Stimulated activated CD8-positive, alpha-beta memory T cell treated with anti-CD3 and anti-CD28 coated beads, Interleukin-2, amount 100 ng/mL, for 1 hour (primary cell): ENCODE measurements at regions not wholly inside any gene's neighbourhood (a gene's known extent, or its start where the extent isn't known, plus 50 kb on each side); places are given as distances from the start of the nearest gene placed in this dataset.

ENCODE experiments used
- DNase-seq, 2 donors: peaks; one replicate each; pipeline ENCODE4 v3.0.0-alpha.2; 2020; ENCODE audit warnings: low read depth in 2 of 2

- no peak for DNase-seq
Observed at GRCh38 chr16:85473323-85473722, 139.8 kb upstream of the GSE1 start.

DNA sequence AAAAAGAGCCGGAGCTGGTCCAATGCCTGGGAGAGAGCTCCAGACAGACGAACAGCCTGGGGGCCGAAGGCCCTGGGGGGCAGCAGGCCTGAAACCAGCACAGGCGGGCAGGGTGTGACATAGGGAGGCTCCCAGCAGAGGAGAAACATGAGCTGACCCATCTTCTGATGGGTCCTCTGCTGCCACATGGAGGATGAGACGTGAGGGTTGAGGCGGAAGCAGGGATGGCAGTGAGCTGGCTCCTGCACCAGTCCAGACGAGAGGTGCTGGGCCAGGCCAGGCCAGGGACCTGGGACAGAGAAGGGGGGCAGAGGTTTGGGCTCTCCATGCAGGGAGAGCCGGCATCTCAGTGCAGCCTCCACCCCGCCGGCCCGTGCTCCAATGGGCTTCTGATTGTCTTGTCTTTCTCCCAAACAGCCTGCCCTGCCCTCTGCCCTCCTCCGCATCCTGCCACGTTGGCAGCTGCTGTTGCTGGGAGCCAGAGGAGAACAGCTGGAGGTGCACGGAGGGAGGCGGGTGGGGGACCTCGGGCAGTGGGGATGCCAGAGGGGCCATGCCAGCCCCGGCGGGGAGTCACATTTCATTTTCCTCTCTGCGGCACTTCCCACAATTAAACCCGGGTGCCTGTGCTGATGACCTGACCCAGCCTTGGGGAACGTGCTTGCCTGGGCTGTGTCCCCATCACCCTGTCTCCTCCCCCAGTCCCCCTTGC, 139.1 kb upstream of the GSE1 start:
- DNase-seq: no peak

DNA sequence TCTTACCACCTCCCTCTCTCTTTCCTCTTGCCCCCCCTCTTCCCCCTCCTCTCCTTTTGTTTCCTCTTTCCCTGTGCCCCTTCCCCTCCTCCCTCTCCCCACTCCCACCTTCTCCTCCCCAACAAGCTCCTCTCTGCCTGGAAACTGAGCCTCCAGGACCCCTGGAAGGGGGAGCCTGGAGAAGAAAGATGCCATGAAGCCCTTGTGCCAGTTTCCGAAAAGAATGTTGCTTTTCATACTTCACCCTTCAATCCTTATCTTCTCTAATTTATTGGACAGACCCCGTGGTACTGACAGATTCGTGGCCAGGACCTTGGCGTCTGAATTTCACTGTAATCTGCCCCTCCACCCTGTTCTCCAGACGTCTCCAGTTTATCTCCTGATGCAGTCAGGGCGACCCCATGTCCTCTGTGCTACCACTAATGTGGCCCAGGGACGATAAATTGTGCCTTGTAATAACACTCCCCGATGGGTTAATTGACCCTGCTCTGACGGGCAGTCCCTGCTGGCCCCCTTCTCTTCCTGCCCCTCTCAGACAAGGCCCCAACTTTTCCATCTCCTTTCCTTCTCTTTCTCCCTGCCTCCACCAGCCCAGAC, 138.4 kb upstream of the GSE1 start:
- no peak for DNase-seq

DNA sequence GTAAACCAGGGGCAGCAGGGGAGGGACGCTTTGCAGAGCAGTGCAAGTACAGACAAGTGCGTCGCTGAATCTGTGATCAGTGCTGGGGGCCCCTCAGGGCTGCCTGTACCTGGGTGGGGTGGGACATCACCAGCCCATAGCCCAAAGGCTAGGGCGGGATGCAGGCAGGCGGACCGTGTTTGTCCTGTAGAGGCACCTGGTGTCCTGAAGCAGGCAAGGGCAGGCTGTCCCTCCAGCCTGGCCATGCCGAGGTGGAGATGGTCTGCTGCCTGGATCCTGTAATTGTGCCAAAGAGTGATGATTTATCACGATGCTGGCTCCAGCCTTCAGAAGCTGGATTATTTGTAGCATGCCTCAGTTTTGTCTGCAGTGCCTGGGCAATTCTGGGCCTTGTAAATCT, 137.9 kb upstream of the GSE1 start:
- no peak for DNase-seq

DNA sequence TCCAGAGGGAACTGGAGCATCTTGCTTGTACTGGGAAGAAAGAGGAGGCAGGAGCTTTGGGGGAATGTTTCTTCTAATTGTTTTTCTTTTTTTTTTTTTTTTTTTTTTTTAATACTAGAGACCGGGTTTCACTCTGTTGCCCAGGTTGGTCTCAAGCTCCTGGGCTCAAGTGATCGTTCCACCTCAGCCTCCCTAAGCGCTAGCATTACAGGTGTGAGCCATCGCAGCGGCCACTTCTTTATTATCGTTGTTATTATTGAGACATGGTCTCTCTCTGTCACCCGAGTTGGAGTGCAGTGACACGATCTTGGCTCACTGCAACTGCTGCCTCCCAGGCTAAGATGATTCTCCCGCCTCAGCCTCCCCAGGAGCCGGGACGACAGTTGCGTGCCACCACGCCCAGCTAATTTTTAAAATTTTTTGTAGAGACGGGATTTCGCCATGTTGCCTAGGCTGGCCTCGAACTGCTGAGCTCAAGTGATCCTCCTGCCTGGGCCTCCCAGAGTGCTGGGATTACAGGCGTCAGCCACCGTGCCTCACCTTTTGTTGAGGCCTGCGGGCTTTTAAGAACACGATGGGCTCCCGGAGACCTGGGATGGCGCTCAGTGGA, 137.3 kb upstream of the GSE1 start:
- DNase-seq: no peak

DNA sequence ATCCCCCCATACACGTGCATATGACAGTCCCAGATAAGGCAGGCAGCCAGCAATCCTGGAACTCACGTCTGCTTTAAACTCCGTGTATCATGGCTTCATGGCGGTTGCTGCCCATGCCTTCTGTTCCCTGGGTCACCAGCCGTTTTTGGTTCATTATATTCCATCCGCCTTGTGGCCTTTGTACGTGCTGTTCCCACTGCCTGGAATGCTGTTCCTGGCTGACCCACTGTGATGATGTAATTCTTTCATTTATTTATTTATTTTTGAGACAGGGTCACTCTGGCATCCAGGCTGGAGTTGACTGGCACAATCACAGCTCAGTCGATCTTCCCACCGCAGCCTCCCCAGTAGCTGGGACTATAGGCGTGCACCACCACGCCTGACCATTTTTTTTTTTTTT, 136.7 kb upstream of the GSE1 start:
- DNase-seq: no peak

DNA sequence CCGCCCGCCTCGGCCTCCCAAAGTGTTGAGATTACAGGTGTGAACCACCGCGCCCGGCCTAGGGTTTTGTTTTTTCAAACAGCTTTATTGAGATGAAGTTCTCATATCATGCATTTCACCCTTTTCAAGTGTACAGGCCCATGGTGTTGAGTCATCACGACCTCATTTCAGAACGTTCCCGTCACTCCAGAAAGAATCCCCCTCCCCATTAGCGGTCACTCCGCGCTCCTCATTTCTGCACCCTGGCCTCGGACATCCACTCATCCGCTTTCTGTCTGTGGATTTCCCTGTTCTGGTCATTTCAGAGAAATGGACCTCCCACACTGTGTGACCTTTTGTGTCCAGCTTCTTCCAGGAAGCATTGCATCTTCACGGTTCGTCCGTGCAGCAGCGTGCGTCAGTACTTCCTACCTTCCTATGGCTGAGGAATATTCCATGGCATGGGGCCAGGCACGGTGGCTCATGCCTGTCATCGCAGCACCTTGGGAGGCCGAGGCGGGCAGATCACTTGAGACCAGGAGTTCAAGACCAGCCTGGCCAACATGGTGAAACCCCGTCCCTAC, 135.2 kb upstream of the GSE1 start:
- no peak for DNase-seq

DNA sequence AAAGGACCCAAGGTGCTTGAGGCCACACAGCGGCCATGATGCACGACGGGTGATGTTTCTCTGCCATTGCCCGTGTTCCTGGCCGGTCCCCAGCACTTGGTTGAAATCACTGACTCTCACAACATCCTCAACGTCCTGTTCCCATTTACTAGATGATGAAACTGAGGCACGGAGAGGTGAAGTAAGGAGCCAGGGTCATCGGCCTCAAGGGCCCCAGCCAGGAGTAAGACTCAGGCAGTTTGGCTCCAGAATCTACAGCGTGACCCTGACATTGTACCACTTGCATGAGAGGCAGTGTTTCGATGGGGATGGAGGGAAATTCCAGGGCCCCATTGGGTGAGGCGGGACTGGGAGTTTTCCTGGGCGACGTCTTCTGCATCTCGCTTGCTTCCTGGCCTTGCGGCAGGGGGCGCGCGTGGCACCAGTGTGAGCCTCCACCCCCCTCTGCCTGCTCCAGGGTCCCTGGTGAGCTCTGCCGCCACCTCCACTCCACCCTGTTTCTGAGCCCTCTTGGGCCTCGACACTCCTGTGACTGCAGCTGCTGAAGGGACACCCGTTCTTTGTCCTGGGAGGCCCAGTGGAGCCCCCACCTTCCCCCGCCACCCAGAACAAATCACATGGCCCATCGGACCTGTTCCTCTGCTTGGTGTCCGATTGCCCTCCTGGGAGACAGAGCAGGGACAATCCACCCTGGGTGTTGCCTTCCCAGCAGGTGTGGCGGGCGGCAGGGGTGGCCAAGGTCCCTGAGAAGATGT, 133.0 kb upstream of the GSE1 start:
- DNase-seq: no peak

GRCh38 chr16:85480727-85481101, 132.4 kb upstream of the GSE1 start:
- DNase-seq: no peak

DNA sequence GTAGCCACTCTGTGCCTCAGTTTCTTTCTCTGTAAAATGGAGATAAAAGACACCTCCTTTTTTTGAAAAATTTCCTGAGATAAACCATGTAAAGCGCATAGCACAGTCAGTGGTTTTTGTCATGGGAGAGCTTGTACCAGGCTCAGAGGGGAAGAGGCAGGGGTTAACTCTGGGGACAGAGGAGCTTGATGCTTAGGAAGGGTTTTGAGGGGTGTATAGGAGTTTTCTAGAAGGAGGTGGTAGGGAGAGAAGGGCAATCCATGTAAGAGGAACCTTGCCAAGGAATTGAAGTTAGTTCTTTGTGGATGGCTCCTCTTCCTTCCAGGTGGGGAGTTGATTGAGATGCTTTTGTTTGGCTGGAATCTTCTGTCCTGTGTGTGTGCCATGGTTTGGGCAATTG, 131.9 kb upstream of the GSE1 start:
- no peak for DNase-seq

DNA sequence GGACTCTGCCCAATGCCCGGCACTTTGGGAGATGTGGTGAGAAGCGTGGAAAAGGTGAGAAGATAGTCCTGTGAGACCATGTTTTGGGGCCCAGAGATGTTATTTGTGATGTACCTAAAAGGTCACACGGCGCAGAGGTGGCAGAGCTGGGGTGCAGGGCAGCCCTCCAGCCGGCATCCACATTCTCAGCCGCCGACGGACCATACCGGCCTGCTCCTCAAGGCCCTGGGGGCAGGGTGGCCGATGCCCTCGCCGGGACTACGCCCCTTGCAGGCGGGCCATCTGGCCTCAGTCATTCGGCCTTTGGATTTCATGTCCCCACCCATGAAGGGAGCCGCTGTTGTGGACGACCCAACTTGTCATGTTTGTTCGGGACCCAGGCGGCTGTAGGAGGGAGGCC, 131.4 kb upstream of the GSE1 start:
- no peak for DNase-seq

DNA sequence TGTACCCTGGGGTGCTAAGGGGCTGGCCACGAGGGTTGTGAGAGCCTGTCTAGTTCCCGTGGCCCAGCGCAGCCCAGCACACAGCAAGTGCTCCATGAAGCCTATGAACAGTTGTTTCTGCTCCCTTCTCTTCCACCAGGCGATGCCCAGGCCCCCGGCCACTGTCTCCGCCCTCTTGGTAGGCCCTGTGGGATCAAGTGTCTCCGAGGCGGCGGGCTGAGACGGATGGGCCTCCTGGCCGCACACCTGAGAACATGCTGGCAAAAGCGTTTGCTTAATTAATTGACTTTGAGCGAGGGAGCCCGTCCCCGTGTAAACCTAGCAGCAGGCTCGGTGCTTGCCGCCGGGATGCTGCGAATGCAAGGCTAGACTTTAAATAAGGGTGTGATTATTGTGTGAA, 129.7 kb upstream of the GSE1 start:
- no peak for DNase-seq

DNA sequence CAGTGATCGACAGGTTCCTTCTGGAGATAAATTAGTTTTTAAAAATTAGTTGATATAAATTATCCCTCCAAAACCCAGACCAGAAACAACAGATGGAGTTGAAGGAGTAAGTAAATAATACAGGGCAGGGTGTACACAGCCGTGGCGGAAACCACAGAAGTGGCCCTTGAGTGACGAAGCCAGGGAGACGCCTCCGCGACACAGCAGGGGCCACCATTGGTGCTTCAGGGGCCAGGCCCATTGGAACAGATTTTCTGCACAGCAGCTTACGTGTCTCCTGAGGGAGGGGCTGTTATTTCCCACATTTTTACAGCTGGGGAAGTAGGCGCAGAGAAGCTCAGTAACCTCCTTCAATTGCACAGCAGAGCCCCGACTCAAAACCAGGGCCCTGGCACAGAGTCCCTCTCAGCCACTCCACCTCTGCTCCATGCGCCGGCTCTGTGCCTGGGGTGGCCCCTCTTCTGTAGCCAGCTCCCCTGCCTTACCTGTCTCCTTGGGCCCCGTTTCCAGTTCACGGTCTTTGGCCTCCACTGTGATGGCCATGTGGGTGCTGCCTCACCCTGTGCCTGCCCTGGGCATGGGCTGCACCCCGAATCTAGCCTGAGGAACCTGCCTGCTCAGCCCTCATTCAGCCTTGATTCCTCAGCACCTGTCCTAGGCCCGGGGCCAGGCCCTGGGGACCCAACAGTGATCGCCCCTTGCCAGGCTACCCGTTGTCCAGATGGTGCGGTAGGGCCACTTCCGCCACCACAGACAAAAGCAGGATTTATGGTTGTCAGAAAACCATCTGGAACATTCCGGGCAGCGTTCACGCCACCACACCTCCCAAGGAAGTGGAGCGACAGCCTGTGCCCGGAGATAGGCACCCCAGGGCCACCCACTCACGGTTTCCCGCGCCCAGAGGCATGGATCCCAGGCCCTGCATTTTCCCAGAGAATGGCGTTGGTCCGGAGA, 128.5 kb upstream of the GSE1 start:
- DNase-seq: no peak

DNA sequence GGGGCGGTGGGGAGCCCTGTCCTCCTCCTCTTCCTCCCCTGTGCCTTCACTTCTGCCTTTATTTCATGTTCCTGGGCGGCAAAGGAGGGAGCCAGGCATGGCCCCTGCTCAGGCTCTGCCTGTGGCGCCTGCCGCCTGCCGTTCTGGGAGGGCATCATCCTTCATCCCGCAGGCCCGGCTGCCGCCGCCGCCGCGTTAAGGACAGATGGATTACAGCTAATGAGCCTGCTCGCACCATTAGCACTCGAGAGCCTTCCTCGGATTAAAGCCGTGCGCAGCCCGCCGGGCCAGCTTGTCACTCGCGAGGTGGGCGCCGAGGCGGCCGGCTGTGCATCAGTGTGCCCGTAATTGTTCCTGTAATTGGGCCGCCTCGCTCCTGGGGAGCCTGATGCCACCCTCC, 127.7 kb upstream of the GSE1 start:
- no peak for DNase-seq

- DNase-seq: no peak
Observed at GRCh38 chr16:85486256-85486915, 126.7 kb upstream of the GSE1 start.

DNA sequence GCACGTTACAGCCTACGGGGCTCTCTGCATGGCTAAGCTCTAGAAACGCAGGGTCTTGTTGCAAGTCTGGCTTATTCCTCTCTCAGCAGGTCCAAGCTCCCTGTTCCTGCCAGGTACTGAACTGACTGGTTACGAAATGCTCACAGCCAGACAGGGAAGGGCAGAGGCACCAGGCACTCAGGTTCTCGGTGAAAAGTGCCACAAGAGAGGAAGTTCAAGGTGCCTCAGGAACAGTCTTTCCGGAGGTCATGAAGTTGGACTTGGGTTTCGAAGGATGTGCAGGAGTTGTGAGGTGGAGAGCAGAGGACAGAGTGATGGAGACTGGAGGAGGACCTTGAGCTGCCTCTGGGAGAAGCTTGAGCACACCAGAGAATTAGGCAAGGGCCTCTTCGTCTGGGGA, 124.7 kb upstream of the GSE1 start:
- no peak for DNase-seq

DNA sequence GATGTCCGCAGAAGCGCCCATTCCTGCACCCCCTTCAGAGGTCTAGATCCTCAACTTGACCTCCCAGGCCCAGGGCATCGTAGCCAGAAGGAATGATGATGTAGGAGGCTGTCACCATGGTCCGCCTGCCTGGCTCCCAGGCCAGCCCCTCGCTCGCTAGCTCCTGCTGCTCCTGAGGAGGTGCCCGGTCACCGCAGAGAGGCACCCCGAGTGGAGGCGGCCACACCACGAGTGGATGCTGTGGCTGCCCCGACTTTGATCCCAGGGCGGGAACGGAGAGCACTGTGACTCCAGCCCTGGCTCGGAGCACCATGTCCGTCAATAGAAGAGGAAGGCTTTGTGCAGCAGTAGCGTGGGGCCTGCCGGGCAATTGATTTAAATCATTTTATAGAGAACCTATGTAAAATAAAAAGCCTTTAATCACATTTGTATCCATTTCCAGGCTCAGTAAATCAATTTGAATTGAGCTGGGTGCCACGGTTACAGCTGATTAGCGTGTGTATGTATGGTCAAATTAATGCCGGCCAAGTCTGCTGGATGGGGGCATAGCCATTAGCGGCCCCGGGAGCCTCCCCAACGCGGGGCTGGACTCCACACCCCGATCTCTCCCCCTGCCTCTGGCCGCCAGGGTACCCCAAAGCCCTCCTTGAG, 122.6 kb upstream of the GSE1 start:
- no peak for DNase-seq

GRCh38 chr16:85491058-85491771, 121.9 kb upstream of the GSE1 start:
- DNase-seq: no peak

GRCh38 chr16:85491798-85492294, 121.3 kb upstream of the GSE1 start:
- no peak for DNase-seq
